Left colon (tissue), 2 donors: ENCODE measurements at regions not wholly inside any gene's neighbourhood (a gene's known extent, or its start where the extent isn't known, plus 50 kb on each side); places are given as distances from the start of the nearest gene placed in this dataset.
"Not testable (repeated sequence)": the region's sequence is repeated elsewhere in the genome, so short reads cannot be mapped to it uniquely, and the experiment has no call there.

ENCODE experiments used
- ATAC-seq: fragments of 200-7000 bp; cut with Tn5 transposase; one replicate; pipeline ENCODE4 v1.9.1; 2020; ENCODE audit warnings: mild to moderate bottlenecking, moderate library complexity
- DNase-seq, 2 donors: peaks; one replicate each; pipeline ENCODE4 v3.0.0-alpha.2; 2020
- intact Hi-C, 2 donors: fragments of 100-400 bp; cut with DNase I in 1 of 2; cut with micrococcal nuclease in 1 of 2; formaldehyde crosslinking; loops; one replicate each; pipeline versions ENCODE4 v1.11.2 to v1.14.0; 2022; cut with DNase I, micrococcal nuclease
- donor health status: DM: no; HTN: no; CAD: no.
- donor health status: DM: yes; HTN: yes; CAD: no.

- no peak for DNase-seq
- ATAC-seq: no peak
- intact Hi-C loops: no loop called here
Measured at GRCh38 chr9:31535651-31536050, 848.8 kb upstream of the ACO1 start.

DNA sequence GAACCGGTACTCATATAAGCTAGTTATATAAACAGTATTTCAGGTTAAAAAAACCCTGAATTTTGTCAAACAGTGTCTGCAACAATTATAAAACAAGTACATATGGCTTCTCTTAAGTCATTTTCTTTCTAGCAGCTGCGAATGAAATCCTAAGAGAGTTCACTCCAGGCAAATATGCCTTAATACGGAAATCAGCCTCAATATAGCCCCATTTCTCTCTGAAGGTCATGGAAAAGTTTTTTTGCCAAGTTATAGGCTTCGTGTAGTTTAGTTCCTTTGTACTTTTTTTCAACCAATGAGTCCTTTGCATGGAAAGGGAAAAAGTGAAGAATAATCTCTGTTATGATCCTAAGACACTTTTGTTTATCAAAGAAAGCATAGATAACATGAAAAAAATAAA lies 848.0 kb upstream of the ACO1 start:
- ATAC-seq (no peak), DNase-seq (no peak)
- intact Hi-C loops: no loop called here

GRCh38 chr9:31541721-31542281 lies 842.6 kb upstream of the ACO1 start:
- no peak for ATAC-seq
- intact Hi-C loops: no loop called here
- no peak for DNase-seq

DNA sequence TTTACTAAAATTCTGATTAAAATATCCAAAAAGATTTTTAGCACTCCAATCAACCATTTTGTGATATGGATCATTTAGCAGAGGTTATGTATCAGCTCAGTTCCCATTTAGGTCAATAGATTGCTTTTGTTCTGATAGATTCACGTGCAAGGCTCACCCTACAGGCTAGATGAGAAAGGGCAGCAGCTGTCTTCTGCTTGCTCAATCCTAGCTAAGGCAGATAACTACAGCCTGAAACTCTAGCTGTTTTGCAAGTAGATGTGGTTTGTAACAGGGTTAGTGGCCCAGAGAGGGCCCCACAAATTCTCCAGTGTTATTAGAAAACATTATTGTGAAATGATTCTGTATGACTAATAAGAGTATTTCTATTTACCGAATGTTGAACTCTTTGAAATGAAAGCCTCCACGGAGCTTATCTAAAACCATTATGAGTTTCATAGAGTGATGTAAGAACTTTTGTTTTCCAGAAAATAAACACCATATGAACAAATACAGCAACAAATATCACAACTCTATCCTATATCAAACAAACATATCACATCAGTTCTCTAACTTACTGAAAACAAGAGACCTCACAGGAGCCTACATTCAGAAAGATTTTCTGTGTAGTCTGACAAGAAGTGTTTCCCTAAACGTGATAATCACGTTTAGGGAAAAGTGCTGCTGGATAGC lies 841.9 kb upstream of the ACO1 start:
- intact Hi-C loops: no loop called here
- DNase-seq: no peak

GRCh38 chr9:31554941-31555340 lies 829.5 kb upstream of the ACO1 start:
- intact Hi-C loops: no loop called here
- DNase-seq (no peak), ATAC-seq (no peak)

More for the DNA sequence above, 841.9 kb upstream of the ACO1 start:
- peak; percentile 56 for ATAC-seq

DNA sequence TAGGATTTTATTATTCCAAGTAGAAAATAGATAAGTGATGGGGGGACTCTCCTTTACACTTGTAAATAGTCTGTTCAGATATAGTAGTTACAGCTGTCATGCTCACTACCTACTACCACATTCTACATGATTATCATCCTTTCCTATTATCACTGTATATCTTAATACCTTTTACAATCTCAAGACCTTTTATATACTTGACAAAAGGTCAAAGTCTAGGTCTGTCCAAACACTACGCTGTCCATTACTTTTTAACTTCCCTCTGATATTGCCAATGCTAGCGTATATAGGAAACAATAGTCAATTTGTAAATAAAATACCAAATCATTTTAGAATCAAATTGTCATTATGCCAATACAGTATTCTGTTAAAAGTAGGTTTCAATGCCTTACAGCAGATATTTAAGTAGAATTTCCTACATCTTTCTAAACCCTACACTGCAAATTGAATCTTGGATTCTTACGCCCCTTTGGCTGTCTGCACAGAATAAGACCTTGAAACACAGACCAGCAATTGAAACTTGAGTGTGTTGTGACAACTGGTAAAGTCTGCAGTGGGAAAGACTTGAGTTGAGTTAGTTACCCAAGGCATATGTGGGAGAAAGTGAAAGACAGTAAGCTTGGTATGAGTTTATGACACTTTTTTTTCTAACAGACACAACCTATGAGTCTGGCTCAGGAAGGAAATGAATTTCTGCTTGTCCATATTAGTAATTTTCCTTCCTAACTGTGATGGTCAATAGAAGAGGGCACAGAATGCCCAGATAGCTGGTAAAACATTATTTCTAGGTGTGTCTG lies 827.6 kb upstream of the ACO1 start:
- ATAC-seq (peak; percentile 93), DNase-seq (no peak)
- intact Hi-C loops: no loop called here

GRCh38 chr9:31572190-31572589 lies 812.3 kb upstream of the ACO1 start:
- intact Hi-C loops, ATAC-seq, DNase-seq: not testable (repeated sequence)

DNA sequence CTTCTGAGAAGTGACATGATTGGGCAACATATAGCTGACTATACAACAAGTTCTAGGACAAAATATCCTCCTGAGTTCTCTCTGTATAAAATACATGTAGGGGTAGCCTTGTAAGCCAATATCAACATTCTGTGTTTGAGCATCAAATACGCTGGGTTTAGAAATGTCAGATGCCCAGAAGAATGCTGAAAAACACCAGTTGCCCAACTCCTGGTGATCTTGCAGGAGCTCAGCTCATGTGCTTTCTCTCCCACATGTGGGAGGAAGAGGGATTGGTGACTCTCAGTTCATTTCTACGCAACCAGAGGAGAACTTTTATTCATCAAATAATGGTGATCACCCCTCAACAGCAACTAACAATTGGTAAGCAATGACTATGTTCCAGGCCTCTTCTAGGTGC lies 810.9 kb upstream of the ACO1 start:
- DNase-seq: no peak
- intact Hi-C loops: no loop called here
- ATAC-seq: no peak

- no peak for DNase-seq
- intact Hi-C loops: no loop called here
- ATAC-seq: no peak
Measured at GRCh38 chr9:31574006-31574765, 810.3 kb upstream of the ACO1 start.

DNA sequence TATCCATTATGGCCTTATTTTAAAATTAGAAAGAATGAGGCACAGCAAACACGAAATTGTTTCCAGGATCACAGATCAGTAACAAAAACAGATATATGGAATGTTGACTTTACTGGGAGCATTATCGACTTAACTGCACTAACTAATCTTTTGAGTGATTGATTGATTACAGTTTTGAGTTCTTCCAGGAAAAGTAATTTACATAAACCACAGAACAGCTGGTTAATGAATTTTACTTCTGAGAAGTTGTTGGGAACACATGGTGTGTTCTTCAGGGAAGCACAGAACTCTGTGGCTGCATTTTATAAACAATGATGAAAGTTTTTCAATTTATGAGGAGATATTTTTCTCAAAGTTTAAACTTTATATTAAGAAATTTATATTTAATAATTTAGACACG lies 802.4 kb upstream of the ACO1 start:
- DNase-seq: no peak
- no peak for ATAC-seq
- intact Hi-C loops: no loop called here

DNA sequence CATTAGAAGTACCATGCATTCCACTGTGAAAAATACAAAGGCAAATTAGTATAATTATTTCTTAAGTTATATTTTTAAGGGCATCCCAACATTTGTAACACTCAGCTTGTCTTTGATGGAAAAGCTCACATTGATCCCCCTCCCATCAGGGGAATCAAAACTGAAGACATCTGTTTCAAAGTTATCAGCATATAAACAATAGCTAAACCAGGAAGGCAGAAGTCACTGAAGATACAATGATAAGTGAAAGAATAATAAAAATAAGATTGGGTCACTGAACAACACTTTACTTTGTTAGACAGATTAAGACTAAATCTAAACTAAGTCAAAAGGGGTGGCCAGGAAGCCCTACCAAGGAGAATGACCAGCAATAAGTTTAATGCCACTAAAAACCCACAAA lies 801.9 kb upstream of the ACO1 start:
- ATAC-seq (no peak), DNase-seq (no peak)
- intact Hi-C loops: no loop called here

GRCh38 chr9:31585158-31585557 lies 799.3 kb upstream of the ACO1 start:
- no peak for ATAC-seq
- DNase-seq: no peak
- intact Hi-C loops: no loop called here

GRCh38 chr9:31587146-31587545 lies 797.3 kb upstream of the ACO1 start:
- ATAC-seq: no peak
- intact Hi-C loops: no loop called here
- DNase-seq: no peak

DNA sequence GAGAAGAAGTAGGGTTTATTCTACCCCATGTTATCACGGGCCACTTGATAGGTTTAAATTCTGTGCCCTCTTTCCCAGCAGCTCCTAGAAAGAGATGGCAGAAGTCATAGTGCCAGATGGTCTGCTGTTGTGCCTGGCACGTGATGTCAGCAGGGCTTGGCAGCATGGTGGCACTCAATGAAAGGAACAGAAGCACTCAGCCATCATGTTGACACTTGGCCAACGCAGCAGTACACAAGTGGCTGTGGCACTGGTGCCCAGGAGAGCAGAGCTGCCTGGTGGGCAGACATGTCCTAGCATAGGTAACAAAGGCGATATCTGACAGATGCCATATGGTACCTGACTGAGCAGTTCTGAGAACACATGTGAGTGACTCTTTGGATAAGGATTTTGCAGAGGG lies 796.4 kb upstream of the ACO1 start:
- DNase-seq (no peak), ATAC-seq (no peak)
- intact Hi-C loops: no loop called here

GRCh38 chr9:31588756-31589155 lies 795.7 kb upstream of the ACO1 start:
- intact Hi-C loops: no loop called here
- ATAC-seq (no peak), DNase-seq (no peak)

GRCh38 chr9:31590091-31590490 lies 794.4 kb upstream of the ACO1 start:
- no peak for DNase-seq
- ATAC-seq: no peak
- intact Hi-C loops: no loop called here

DNA sequence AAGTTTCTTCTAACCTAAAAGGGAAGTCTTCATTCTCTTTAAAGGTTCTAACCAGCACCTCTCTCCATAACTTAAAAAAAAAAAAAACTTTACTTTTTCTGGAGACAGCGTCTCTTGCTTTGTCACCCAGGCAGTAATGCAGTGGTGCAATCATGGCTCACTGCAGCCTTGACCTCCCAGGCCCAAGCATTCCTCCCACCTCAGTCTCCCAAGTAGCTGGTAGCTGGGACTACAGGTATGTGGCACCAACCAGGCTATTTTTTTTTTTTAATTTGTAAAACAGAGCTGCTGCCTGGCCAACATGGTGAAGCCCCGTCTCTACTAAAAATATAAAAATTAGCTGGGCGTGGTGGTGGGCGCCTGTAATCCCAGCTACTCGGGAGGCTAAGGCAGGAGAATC lies 787.4 kb upstream of the ACO1 start:
- ATAC-seq, intact Hi-C loops, DNase-seq: not testable (repeated sequence)

- intact Hi-C loops: no loop called here
- ATAC-seq: no peak
- DNase-seq: no peak
Measured at GRCh38 chr9:31597977-31598376, 786.5 kb upstream of the ACO1 start.

DNA sequence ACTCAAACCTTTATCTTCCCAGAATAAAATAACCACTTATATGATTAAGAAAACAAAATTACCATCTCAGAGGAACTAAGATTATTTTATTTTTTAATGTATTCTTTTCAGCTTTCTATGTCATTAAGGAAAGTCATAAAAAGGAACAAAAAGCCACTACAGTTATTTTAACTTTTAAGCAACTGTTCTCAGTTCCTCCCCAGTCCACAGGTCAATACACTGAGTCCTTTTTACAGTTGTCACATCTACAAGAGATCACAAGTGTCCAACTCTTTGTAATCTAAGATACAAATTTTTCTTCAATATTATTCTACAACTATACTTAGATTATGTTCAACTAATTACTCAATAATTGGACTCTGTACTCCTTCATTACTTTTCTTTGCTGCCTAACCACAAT lies 782.8 kb upstream of the ACO1 start:
- DNase-seq (no peak), ATAC-seq (no peak)
- intact Hi-C loops: no loop called here

DNA sequence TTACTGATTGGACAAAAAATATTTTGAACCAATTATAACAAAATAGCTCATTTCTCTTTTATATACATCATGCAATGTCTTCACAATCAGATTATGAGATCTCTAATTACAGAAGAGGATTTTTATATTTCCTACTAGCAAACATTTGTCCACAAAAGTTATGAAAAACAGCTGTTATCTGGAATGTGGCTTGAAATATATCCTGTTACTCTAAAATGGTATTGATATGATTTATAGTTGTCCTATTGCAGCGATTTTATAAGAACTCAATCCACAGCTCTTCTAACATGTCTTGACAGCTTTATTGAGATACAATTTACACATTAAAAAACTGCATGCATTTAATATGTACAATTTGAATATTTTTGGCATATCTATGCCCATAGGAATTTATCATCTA lies 779.9 kb upstream of the ACO1 start:
- intact Hi-C loops: no loop called here
- DNase-seq: no peak
- ATAC-seq: no peak
